H1 (cell line): ENCODE measurements at regions not wholly inside any gene's neighbourhood (a gene's known extent, or its start where the extent isn't known, plus 50 kb on each side); places are given as distances from the start of the nearest gene placed in this dataset.

Experiments used
- CTCF ChIA-PET: fragments of 300-600 bp; sonication (Branson Sonifier 250); formaldehyde crosslinking; loops from one replicate; lab custom pipeline; 2021; ENCODE audit not compliant: partially characterized antibody; lab: Charles Lee
- POLR2A ChIA-PET: fragments of 300-600 bp; sonication (Branson Sonifier 250); formaldehyde crosslinking; loops from one replicate; lab custom pipeline; 2021; ENCODE audit warnings: inconsistent platforms; ENCODE audit not compliant: partially characterized antibody; lab: Charles Lee
- DNase-seq, 2 experiments: peaks; one replicate each; pipeline versions ENCODE4 v3.0.0 to v3.0.0-alpha.2; 2010 to 2022; ENCODE audit warnings: low spot score in 2 of 2, low read depth in 1 of 2, mixed read lengths in 1 of 2
- FAIRE-seq: peaks from 2 replicates; lab custom pipeline; 2011; peaks lifted over from hg19 to GRCh38; lab: Jason Lieb, UNC
- H2AFZ ChIP-seq: 2 replicates; pipeline ENCODE4 v1.8.1; 2012; ENCODE audit warnings: low read length, inconsistent platforms
- H2AK5ac ChIP-seq: 2 replicates; pipeline ENCODE4 v1.6.1; 2013; ENCODE audit warnings: low read depth, low read length
- H2BK120ac ChIP-seq: replicated peaks from 2 replicates; pipeline ENCODE3; 2013; ENCODE audit warnings: low read depth, low read length, inconsistent platforms
- H2BK12ac ChIP-seq: 2 replicates; pipeline ENCODE4 v1.6.1; 2013; ENCODE audit warnings: low read depth, low read length
- H2BK15ac ChIP-seq: 2 replicates; pipeline ENCODE4 v1.6.1; 2013; ENCODE audit warnings: low read length
- H2BK20ac ChIP-seq: 2 replicates; pipeline ENCODE4 v1.6.1; 2013; ENCODE audit warnings: low read length
- H2BK5ac ChIP-seq: 2 replicates; pipeline ENCODE4 v1.6.1; 2013; ENCODE audit warnings: low read depth, low read length
- H3K14ac ChIP-seq: 2 replicates; pipeline ENCODE4 v1.6.1; 2013; ENCODE audit warnings: inconsistent platforms; ENCODE audit not compliant: insufficient read length
- H3K18ac ChIP-seq: 2 replicates; pipeline ENCODE4 v1.6.1; 2013; ENCODE audit warnings: low read length; ENCODE audit errors: extremely low read depth
- H3K23ac ChIP-seq: 2 replicates; pipeline ENCODE4 v1.6.1; 2013; ENCODE audit warnings: inconsistent platforms; ENCODE audit not compliant: insufficient read length
- H3K23me2 ChIP-seq: 2 replicates; pipeline ENCODE4 v1.6.1; 2013; ENCODE audit warnings: low read depth, low read length
- H3K27ac ChIP-seq: 2 replicates; pipeline ENCODE4 v1.6.1; 2011; ENCODE audit warnings: low read depth, low read length, inconsistent platforms
- H3K27me3 ChIP-seq, 4 experiments: replicated peaks in 1 of 4; 1 replicate in 1 of 4; 2 replicates in 3 of 4; pipeline versions ENCODE4 v1.6.1 to v1.8.1; 2011 to 2013; ENCODE audit warnings: low read length in 3 of 4, mild to moderate bottlenecking in 3 of 4, inconsistent platforms in 2 of 4, mixed read lengths in 2 of 4, moderate library complexity in 1 of 4; ENCODE audit not compliant: control insufficient read depth in 3 of 4, insufficient read depth in 3 of 4; ENCODE audit errors: extremely low read depth in 1 of 4
- H3K36me3 ChIP-seq, 4 experiments: 2 replicates each; pipeline versions ENCODE4 v1.6.1 to v1.8.1; 2011 to 2013; ENCODE audit warnings: mild to moderate bottlenecking in 4 of 4, low read length in 3 of 4, moderate library complexity in 2 of 4, control low read depth in 1 of 4, inconsistent platforms in 1 of 4; ENCODE audit not compliant: insufficient read depth in 4 of 4, control insufficient read depth in 2 of 4
- H3K4ac ChIP-seq: replicated peaks from 2 replicates; pipeline ENCODE3; 2013; ENCODE audit warnings: low read length, low read depth, mixed read lengths, inconsistent platforms; ENCODE audit not compliant: insufficient read length
- H3K4me1 ChIP-seq, 4 experiments: replicated peaks in 1 of 4; 1 replicate in 1 of 4; 2 replicates in 3 of 4; pipeline versions ENCODE4 v1.6.1 to v1.8.1; 2011 to 2013; ENCODE audit warnings: low read length in 3 of 4, inconsistent platforms in 2 of 4, mixed read lengths in 1 of 4; ENCODE audit not compliant: insufficient read depth in 4 of 4, control insufficient read depth in 3 of 4
- H3K4me2 ChIP-seq, 2 experiments: 2 replicates each; pipeline versions ENCODE4 v1.6.1 to v1.8.1; 2011 to 2013; ENCODE audit warnings: low read depth in 2 of 2, low read length in 2 of 2, control low read depth in 1 of 2, inconsistent platforms in 1 of 2, mild to moderate bottlenecking in 1 of 2; ENCODE audit not compliant: insufficient read depth in 1 of 2
- H3K4me3 ChIP-seq, 4 experiments: fragments of 200-600, 300-600 bp in 1 of 4; sonication (generic), shearing (Covaris generic), sonication (Bioruptor Twin) in 1 of 4; 2 replicates each; pipeline versions ENCODE4 v1.5.1 to v1.8.1; 2011 to 2016; ENCODE audit warnings: low read length in 4 of 4, low read depth in 3 of 4, control low read depth in 2 of 4, inconsistent platforms in 2 of 4, mild to moderate bottlenecking in 2 of 4, mixed read lengths in 1 of 4, moderate library complexity in 1 of 4; ENCODE audit not compliant: insufficient read depth in 2 of 4; ENCODE audit errors: extremely low read depth in 1 of 4
- H3K56ac ChIP-seq: replicated peaks from 2 replicates; pipeline ENCODE3; 2013; ENCODE audit warnings: low read depth, mild to moderate bottlenecking, mixed read lengths, low read length, inconsistent platforms; ENCODE audit not compliant: insufficient read length
- H3K79me1 ChIP-seq: 2 replicates; pipeline ENCODE4 v1.6.1; 2013; ENCODE audit warnings: low read depth, low read length, control low read depth
- H3K79me2 ChIP-seq, 2 experiments: 2 replicates each; pipeline versions ENCODE4 v1.6.1 to v1.8.1; 2012 to 2013; ENCODE audit warnings: low read length in 2 of 2, mild to moderate bottlenecking in 2 of 2, inconsistent platforms in 1 of 2; ENCODE audit not compliant: insufficient read depth in 2 of 2, control insufficient read depth in 1 of 2
- H3K9ac ChIP-seq, 4 experiments: replicated peaks in 1 of 4; 1 replicate in 1 of 4; 2 replicates in 3 of 4; pipeline versions ENCODE4 v1.6.1 to v1.8.1; 2011 to 2013; ENCODE audit warnings: low read depth in 3 of 4, low read length in 3 of 4, control low read depth in 2 of 4, mild to moderate bottlenecking in 2 of 4, moderate library complexity in 2 of 4, inconsistent platforms in 1 of 4; ENCODE audit errors: extremely low read depth in 1 of 4
- H3K9me3 ChIP-seq, 2 experiments: 2 replicates each; pipeline versions ENCODE4 v1.6.1 to v1.8.1; 2012 to 2013; ENCODE audit warnings: mild to moderate bottlenecking in 2 of 2, moderate library complexity in 2 of 2, control low read depth in 1 of 2, inconsistent platforms in 1 of 2, low read depth in 1 of 2, low read length in 1 of 2, mixed read lengths in 1 of 2; ENCODE audit not compliant: insufficient read depth in 2 of 2
- H4K20me1 ChIP-seq, 2 experiments: replicated peaks in 1 of 2; 2 replicates each; pipeline versions ENCODE3 to v1.8.1; 2011 to 2013; ENCODE audit warnings: inconsistent platforms in 2 of 2, low read length in 2 of 2, mild to moderate bottlenecking in 1 of 2; ENCODE audit not compliant: insufficient read depth in 2 of 2, control insufficient read depth in 1 of 2
- H4K5ac ChIP-seq: 2 replicates; pipeline ENCODE4 v1.6.1; 2013; ENCODE audit warnings: low read length, low read depth, mixed read lengths, inconsistent platforms; ENCODE audit not compliant: insufficient read length
- H4K8ac ChIP-seq: 2 replicates; pipeline ENCODE4 v1.8.0; 2013; ENCODE audit warnings: mild to moderate bottlenecking, moderate library complexity, low read length, inconsistent platforms; ENCODE audit not compliant: insufficient read depth; ENCODE audit errors: extremely low read depth
- H4K91ac ChIP-seq: replicated peaks from 2 replicates; pipeline ENCODE3; 2013; ENCODE audit warnings: low read length, mixed read lengths, inconsistent platforms; ENCODE audit not compliant: insufficient read length
- BRCA1 ChIP-seq: IDR thresholded peaks from 2 replicates; pipeline ENCODE4 v1.6.1; 2012; ENCODE audit warnings: low read depth, low read length, improper control_type of control experiment
- CEBPB ChIP-seq: IDR thresholded peaks from 2 replicates; pipeline ENCODE4 v1.6.1; 2012; ENCODE audit warnings: low read depth, low read length
- CTBP2 ChIP-seq: IDR thresholded peaks from 2 replicates; pipeline ENCODE4 v1.7.0; 2011; ENCODE audit warnings: borderline replicate concordance, mild to moderate bottlenecking, moderate library complexity, mixed read lengths, low read length; ENCODE audit not compliant: insufficient read depth, insufficient read length
- KDM5A ChIP-seq: fragments of 200-600 bp; IDR thresholded peaks from 2 replicates; pipeline ENCODE4 v1.7.1; 2012; ENCODE audit warnings: mild to moderate bottlenecking, low read length, inconsistent platforms, mixed read lengths
- NRF1 ChIP-seq: IDR thresholded peaks from 2 replicates; pipeline ENCODE4 v1.6.1; 2011; ENCODE audit warnings: mild to moderate bottlenecking, low read depth, low read length, improper control_type of control experiment
- RNF2 ChIP-seq: fragments of 200-900, 300-1000 bp; sonication (generic); IDR thresholded peaks from 2 replicates; pipeline ENCODE4 v1.7.1; 2016; ENCODE audit warnings: borderline replicate concordance, low read depth, mild to moderate bottlenecking, antibody characterized with exemption, low read length; ENCODE audit not compliant: poor library complexity, severe bottlenecking; ENCODE audit errors: missing control alignments
- SIN3A ChIP-seq, 2 experiments: IDR thresholded peaks in 1 of 2; conservative IDR thresholded peaks in 1 of 2; 2 replicates each; pipeline ENCODE4 v1.6.1; 2011 to 2012; ENCODE audit warnings: low read length in 2 of 2, improper control_type of control experiment in 1 of 2, low read depth in 1 of 2, mild to moderate bottlenecking in 1 of 2
- SP2 ChIP-seq: IDR thresholded peaks from 2 replicates; pipeline ENCODE4 v1.6.1; 2012; ENCODE audit warnings: mild to moderate bottlenecking, low read length, inconsistent platforms
- WGBS, 2 experiments: shearing (Covaris generic) in 1 of 2; methylation state at CpG; one replicate each; pipeline versions ENCODE4 v1.1.6 to v1.1.7; 2013 to 2015; ENCODE audit warnings: low lambda C conversion rate in 2 of 2, mixed read lengths in 2 of 2, inconsistent platforms in 1 of 2, low coverage in 1 of 2, missing lambda C conversion rate in 1 of 2; ENCODE audit not compliant: insufficient replicate concordance in 2 of 2, insufficient coverage in 1 of 2, insufficient read length in 1 of 2; ENCODE audit errors: extremely low coverage in 1 of 2, missing lambda C conversion rate in 1 of 2; 5-methylcytosine and 5-hydroxymethylcytosine counted together

DNA sequence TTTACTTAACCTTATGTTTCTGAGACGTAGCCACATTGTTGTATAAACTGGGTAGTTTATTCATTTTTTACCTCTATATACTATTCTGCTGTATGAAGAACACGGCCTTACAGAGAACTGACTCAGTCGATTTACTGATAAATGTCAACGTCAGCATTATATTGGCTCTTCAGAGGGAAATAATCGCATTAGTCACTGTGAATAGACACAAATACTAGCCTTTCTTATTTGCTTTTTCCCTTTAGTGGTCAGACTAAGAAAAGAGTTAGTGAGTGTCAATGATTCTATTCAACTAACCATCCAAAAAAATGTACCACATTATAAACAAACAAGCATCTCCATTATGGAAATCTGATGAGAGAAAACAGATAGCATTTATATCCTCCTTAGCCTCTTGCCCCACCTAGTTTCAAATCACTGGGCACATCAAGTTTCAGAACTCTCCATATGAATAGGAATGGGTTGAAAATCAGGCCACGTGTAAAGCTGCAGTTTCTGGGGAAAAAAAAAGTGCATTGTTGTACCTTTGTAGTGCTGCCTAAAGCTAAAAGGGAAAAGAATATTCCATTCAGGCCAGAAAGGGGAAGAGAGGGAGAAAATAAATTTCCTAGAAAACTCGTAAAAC lies 146.7 kb upstream of the VCX3A start:
- POLR2A ChIA-PET: no interaction called here
- H2BK120ac ChIP-seq: no peak overlapping the region
- FAIRE-seq (no peak), DNase-seq (no peak)
- no peak overlapping the region for H2BK5ac ChIP-seq
- H3K4ac ChIP-seq: no peak overlapping the region
- H3K14ac ChIP-seq: no peak overlapping the region
- no peaks in the 10 kb centered on the region for H4K20me1 ChIP-seq
- no peak overlapping the region for H3K4me3 ChIP-seq
- no peaks in the 10 kb centered on the region for H3K79me2 ChIP-seq
- no peak overlapping the region for H3K56ac ChIP-seq
- H2AK5ac ChIP-seq: no peak overlapping the region
- H4K5ac ChIP-seq: no peak overlapping the region
- H3K18ac ChIP-seq: no peak overlapping the region
- H2BK20ac ChIP-seq: no peak overlapping the region
- no peak overlapping the region for H2BK15ac ChIP-seq
- no peaks in the 10 kb centered on the region for H3K27me3 ChIP-seq
- no peaks in the 10 kb centered on the region; a peak in 1 of 4 replicates for H3K9me3 ChIP-seq
- H3K23me2 ChIP-seq: no peaks in the 10 kb centered on the region
- CTCF ChIA-PET: no interaction called here
- H3K27ac ChIP-seq: no peak overlapping the region
- no peaks in the 10 kb centered on the region for H3K36me3 ChIP-seq
- no peak overlapping the region for H2BK12ac ChIP-seq
- H3K23ac ChIP-seq: no peak overlapping the region
- H3K9ac ChIP-seq: no peak overlapping the region
- H3K79me1 ChIP-seq: no peaks in the 10 kb centered on the region
- 78% methylated on average over 7 of the region's 7 CpGs; no CpG with 5 or more reads in 1 of the 2 experiments for WGBS, 2 experiments
- no peaks in the 10 kb centered on the region; a peak in 1 of 7 replicates for H3K4me1 ChIP-seq
- no peak overlapping the region for H2AFZ ChIP-seq
- no peak overlapping the region for H3K4me2 ChIP-seq
- no peak overlapping the region for H4K91ac ChIP-seq
- H4K8ac ChIP-seq: no peak overlapping the region
- TF ChIP-seq SIN3A (conservative IDR thresholded peaks at IDR 0.05 in 1 of 2, IDR thresholded peaks at IDR 0.05 in 1 of 2; ENCODE audit: low read depth in 1 of 2, low read length in 2 of 2): no peak
- TF ChIP-seq CTBP2: no peak
- no peak for TF ChIP-seq SP2
- TF ChIP-seq BRCA1: no peak
- no peak for TF ChIP-seq NRF1
- no peak for TF ChIP-seq CEBPB
- no peak for TF ChIP-seq RNF2
- TF ChIP-seq KDM5A: no peak
